GM18907 (cell line): ENCODE measurements at regions not wholly inside any gene's neighbourhood (a gene's known extent, or its start where the extent isn't known, plus 50 kb on each side); places are given as distances from the start of the nearest gene placed in this dataset.

Experiments used
- ATAC-seq: cut with Tn5 transposase; IDR thresholded peaks from one replicate; pipeline ENCODE4 v1.9.1; 2021; ENCODE audit warnings: mild to moderate bottlenecking, moderate library complexity; ENCODE audit not compliant: unreplicated experiment

- no peak for ATAC-seq
These were observed 112.9 kb upstream of the ELAVL2 start for GRCh38 chr9:23938908-23939307.

GRCh38 chr9:23934291-23934906 is 108.4 kb upstream of the ELAVL2 start:
- no peak for ATAC-seq

DNA sequence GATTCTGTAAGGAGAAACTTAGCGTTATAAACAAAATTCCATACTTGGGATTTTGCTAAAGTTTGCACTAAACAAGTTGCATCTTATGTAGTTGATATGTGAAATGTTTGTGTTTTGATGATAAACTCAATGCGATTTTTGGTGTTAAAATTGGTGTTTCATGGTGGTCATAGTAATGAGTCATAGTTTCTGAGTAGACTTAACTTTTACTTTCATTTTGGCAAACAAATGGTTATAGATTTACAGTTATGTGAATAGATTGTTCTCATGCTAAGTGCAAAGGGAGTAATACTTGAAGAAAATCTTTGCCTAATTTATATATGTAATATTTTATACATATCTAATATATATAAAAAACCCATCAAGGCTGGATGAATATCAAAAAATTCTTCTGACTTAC is 107.3 kb upstream of the ELAVL2 start:
- ATAC-seq = no peak

- peak; percentile 95 for ATAC-seq
These were observed 100.3 kb upstream of the ELAVL2 start for GRCh38 chr9:23926368-23926767.

- no peak for ATAC-seq
These were observed 88.5 kb upstream of the ELAVL2 start for GRCh38 chr9:23914431-23915003.

DNA sequence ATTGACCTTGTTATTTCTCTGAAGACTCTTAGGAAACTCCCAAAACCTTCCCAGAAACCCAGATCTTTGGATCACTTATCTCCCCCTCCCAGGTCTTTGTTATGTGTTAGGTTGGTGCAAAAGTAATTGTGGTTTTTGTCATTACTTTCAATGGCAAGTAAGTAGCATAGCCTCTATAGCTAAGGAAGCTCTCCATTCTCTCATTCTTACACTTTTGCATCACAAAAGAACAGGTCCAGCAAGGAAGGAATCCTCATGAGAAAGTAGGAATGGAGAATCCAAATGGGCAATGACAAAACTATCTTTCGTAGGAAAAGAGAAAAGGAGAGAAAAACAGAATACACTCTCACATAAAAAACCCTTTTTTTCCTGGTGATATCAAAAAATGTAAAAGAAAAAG is 81.3 kb upstream of the ELAVL2 start:
- ATAC-seq = no peak

GRCh38 chr9:23887781-23888180 is 61.7 kb upstream of the ELAVL2 start:
- no peak for ATAC-seq
